ENCODE measurements at regions not wholly inside any gene's neighbourhood (a gene's known extent, or its start where the extent isn't known, plus 50 kb on each side); places are given as distances from the start of the nearest gene placed in this dataset.

GRCh38 chr1:218827486-218827885, 346.2 kb upstream of the LYPLAL1 start (continued):
- TF ChIP-seq ELK1 (IDR thresholded peaks at IDR 0.05; ENCODE audit: low read depth, low read length) (no peak), SMARCA5 (IDR thresholded peaks at IDR 0.05) (no peak), TCF7 (IDR thresholded peaks at IDR 0.05; ENCODE audit: borderline replicate concordance) (no peak), EZH2 (IDR thresholded peaks at IDR 0.05; ENCODE audit: borderline replicate concordance, control insufficient read depth, low read depth, low read length) (no peak), MEF2B (IDR thresholded peaks at IDR 0.05; ENCODE audit: partially characterized antibody, poor library complexity, severe bottlenecking) (no peak), RAD21 (IDR thresholded peaks at IDR 0.05; ENCODE audit: insufficient read depth, low read depth, low read length) (no peak), ZBED1 (IDR thresholded peaks at IDR 0.05; ENCODE audit: borderline replicate concordance) (no peak), NRF1 (conservative IDR thresholded peaks at IDR 0.05; ENCODE audit: low read depth, low read length) (no peak)

- no TSS peak for BruUV-seq (replicated peaks)
- 28% methylated on average over 3 of the region's 3 CpGs for WGBS (ENCODE audit: insufficient coverage, insufficient replicate concordance, low lambda C conversion rate, missing lambda C conversion rate)
- CTCF ChIA-PET = no interaction called here
- DNase-seq (ENCODE audit: low read depth, low spot score) = no peak
- Histone ChIP-seq H3K9me3 (replicated peaks; ENCODE audit: control insufficient read depth, insufficient read depth, low read length) (no peaks in the 10 kb centered on the region), H3K27ac (ENCODE audit: control insufficient read depth, insufficient read depth) (no peak overlapping the region), H3K4me1 (ENCODE audit: control insufficient read depth, insufficient read depth, low read length) (no peaks in the 10 kb centered on the region), H3K4me3 (no peak overlapping the region), H4K20me1 (ENCODE audit: control insufficient read depth, insufficient read depth) (no peaks in the 10 kb centered on the region), H3K4me2 (ENCODE audit: control insufficient read depth, insufficient read depth) (no peak overlapping the region), H3K36me3 (ENCODE audit: control insufficient read depth in 2 of 2, insufficient read depth in 2 of 2, low read length in 1 of 2) (no peaks in the 10 kb centered on the region), H3K27me3 (replicated peaks in 1 of 2; ENCODE audit: control insufficient read depth in 2 of 2, insufficient read depth in 2 of 2, low read length in 1 of 2) (no peaks in the 10 kb centered on the region), H3K79me2 (ENCODE audit: control insufficient read depth, insufficient read depth, low read length) (no peaks in the 10 kb centered on the region), H3K9ac (ENCODE audit: control insufficient read depth, insufficient read depth, low read length) (no peak overlapping the region), H2AFZ (ENCODE audit: control insufficient read depth, low read depth, low read length) (no peak overlapping the region)
- RAD21 ChIA-PET (ENCODE audit: unreplicated experiment) = no interaction called here
- ATAC-seq = no peak
- FAIRE-seq = no peak
- POLR2A ChIA-PET = no interaction called here
- in situ Hi-C loops (cut with MboI) (no loop called here), intact Hi-C loops (cut with micrococcal nuclease; ENCODE audit: unreplicated experiment) (no loop called here)
- SMC1A ChIA-PET (ENCODE audit: uncharacterized antibody, unreplicated experiment) = no interaction called here
- TF ChIP-seq CREM (IDR thresholded peaks at IDR 0.05; ENCODE audit: low read depth) (no peak), KAT2A (conservative IDR thresholded peaks at IDR 0.05; ENCODE audit: control insufficient read depth, low read depth, low read length) (no peak), ZNF384 (IDR thresholded peaks at IDR 0.05; ENCODE audit: borderline replicate concordance, low read depth, low read length) (no peak), RFX5 (IDR thresholded peaks at IDR 0.05; ENCODE audit: low read depth, low read length) (no peak), TARDBP (IDR thresholded peaks at IDR 0.05; ENCODE audit: borderline replicate concordance) (no peak), PAX5 (IDR thresholded peaks at IDR 0.05; ENCODE audit: borderline replicate concordance, low read depth, low read length) (no peak), PML (IDR thresholded peaks at IDR 0.05; ENCODE audit: low read length) (no peak), ZBTB40 (IDR thresholded peaks at IDR 0.05; ENCODE audit: borderline replicate concordance) (no peak), SRF (IDR thresholded peaks at IDR 0.05; ENCODE audit: low read depth in 2 of 2, low read length in 2 of 2) (no peak), ZBTB33 (IDR thresholded peaks at IDR 0.05) (no peak), RELA (IDR thresholded peaks at IDR 0.05; ENCODE audit: borderline replicate concordance, partially characterized antibody) (no peak)
These were observed 345.5 kb upstream of the LYPLAL1 start for GRCh38 chr1:218828125-218828650.

Measured in GM12878 (cell line).